HEK293 (cell line): ENCODE measurements at regions not wholly inside any gene's neighbourhood (a gene's known extent, or its start where the extent isn't known, plus 50 kb on each side); places are given as distances from the start of the nearest gene placed in this dataset.

Experiments used
- CTCF ChIA-PET: fragments of 350-600 bp; formaldehyde crosslinking; extraction: SDS; loops from one replicate; lab custom pipeline; 2021; ENCODE audit warnings: antibody characterized with exemption; lab: Yijun Ruan, JAX
- POLR2A ChIA-PET: fragments of 300-600 bp; formaldehyde crosslinking; extraction: SDS; loops from one replicate; lab custom pipeline; 2020; ENCODE audit warnings: antibody characterized with exemption, inconsistent platforms; lab: Yijun Ruan, JAX
- H3K27ac ChIP-seq: fragments of 200-500 bp; sonication (Bioruptor generic); 2 replicates; pipeline ENCODE4 v1.5.1; 2014; ENCODE audit warnings: low read depth, low read length, control low read depth, inconsistent platforms; ENCODE audit errors: extremely low read depth
- H3K36me3 ChIP-seq, 2 experiments: fragments of 200-500 bp in 1 of 2; sonication (Bioruptor generic) in 1 of 2; 1 replicate in 1 of 2; 2 replicates in 1 of 2; pipeline ENCODE4 v1.5.1; 2014 to 2017; ENCODE audit warnings: inconsistent platforms in 2 of 2, low read length in 2 of 2; ENCODE audit not compliant: control insufficient read depth in 2 of 2, insufficient read depth in 1 of 2
- H3K4me1 ChIP-seq: fragments of 200-500 bp; sonication (Bioruptor generic); 2 replicates; pipeline ENCODE4 v1.5.1; 2014; ENCODE audit warnings: mild to moderate bottlenecking, low read length, inconsistent platforms; ENCODE audit not compliant: control insufficient read depth, insufficient read depth
- H3K4me3 ChIP-seq: 2 replicates; pipeline ENCODE4 v1.5.1; 2011; ENCODE audit warnings: low read depth, mild to moderate bottlenecking, control low read depth, low read length, moderate library complexity
- H3K9me3 ChIP-seq: fragments of 200-500 bp; sonication (Bioruptor generic); 2 replicates; pipeline ENCODE4 v1.5.1; 2014; ENCODE audit warnings: low read depth, low read length, inconsistent platforms; ENCODE audit not compliant: control insufficient read depth, insufficient read depth
- KLF1 ChIP-seq: fragments of 450-650 bp; formaldehyde crosslinking; IDR thresholded peaks from 2 replicates; pipeline ENCODE4 v1.5.1; 2016; ENCODE audit warnings: missing biosample characterization, missing genetic modification characterization
- OSR2 ChIP-seq: fragments of 450-650 bp; formaldehyde crosslinking; IDR thresholded peaks from 2 replicates; pipeline ENCODE4 v1.5.1; 2016; ENCODE audit warnings: missing biosample characterization, missing genetic modification characterization
- SALL2 ChIP-seq: fragments of 450-650 bp; formaldehyde crosslinking; IDR thresholded peaks from 2 replicates; pipeline ENCODE4 v1.5.0; 2017; ENCODE audit warnings: missing biosample characterization, mild to moderate bottlenecking, missing genetic modification characterization, borderline replicate concordance
- SETDB1 ChIP-seq: IDR thresholded peaks from one replicate; pipeline ENCODE4 v1.6.1; 2017; ENCODE audit warnings: mild to moderate bottlenecking, low read length, moderate library complexity, mixed read lengths; ENCODE audit not compliant: insufficient read length
- ZBTB1 ChIP-seq: fragments of 450-650 bp; formaldehyde crosslinking; IDR thresholded peaks from 2 replicates; pipeline ENCODE4 v1.5.1; 2016; ENCODE audit warnings: missing biosample characterization, missing genetic modification characterization
- ZBTB20 ChIP-seq: fragments of 450-650 bp; formaldehyde crosslinking; IDR thresholded peaks from 2 replicates; pipeline ENCODE4 v1.5.1; 2016; ENCODE audit warnings: missing biosample characterization, missing genetic modification characterization
- ZNF133 ChIP-seq: fragments of 450-650 bp; formaldehyde crosslinking; IDR thresholded peaks from 2 replicates; pipeline ENCODE4 v1.5.1; 2016; ENCODE audit warnings: missing biosample characterization, missing genetic modification characterization
- ZNF184 ChIP-seq: fragments of 450-650 bp; IDR thresholded peaks from 2 replicates; pipeline ENCODE4 v1.5.1; 2018; ENCODE audit warnings: missing biosample characterization, mild to moderate bottlenecking, missing genetic modification characterization
- ZNF221 ChIP-seq: fragments of 450-650 bp; formaldehyde crosslinking; IDR thresholded peaks from 2 replicates; pipeline ENCODE4 v1.5.1; 2017; ENCODE audit warnings: missing biosample characterization, missing genetic modification characterization, borderline replicate concordance
- ZNF544 ChIP-seq: fragments of 450-650 bp; formaldehyde crosslinking; IDR thresholded peaks from 2 replicates; pipeline ENCODE4 v1.5.0; 2017; ENCODE audit warnings: missing biosample characterization, missing genetic modification characterization
- ZNF558 ChIP-seq: fragments of 450-650 bp; formaldehyde crosslinking; IDR thresholded peaks from 2 replicates; pipeline ENCODE4 v1.5.1; 2016; ENCODE audit warnings: missing biosample characterization, missing genetic modification characterization
- ZNF837 ChIP-seq: fragments of 450-650 bp; formaldehyde crosslinking; IDR thresholded peaks from 2 replicates; pipeline ENCODE4 v1.5.1; 2016; ENCODE audit warnings: missing biosample characterization, missing genetic modification characterization
- TF ChIP-seq, protein P1 (sequence below): fragments of 450-650 bp; formaldehyde crosslinking; conservative IDR thresholded peaks from 2 replicates; pipeline ENCODE4 v1.5.1; 2016; ENCODE audit warnings: low read depth, missing biosample characterization, missing genetic modification characterization
- TF ChIP-seq, protein P2 (sequence below): fragments of 450-650 bp; IDR thresholded peaks from 2 replicates; pipeline ENCODE4 v1.5.1; 2018; ENCODE audit warnings: missing biosample characterization, mild to moderate bottlenecking, missing genetic modification characterization
- TF ChIP-seq, protein P3 (sequence below): fragments of 450-650 bp; IDR thresholded peaks from 2 replicates; pipeline ENCODE4 v1.5.1; 2018; ENCODE audit warnings: missing biosample characterization, missing genetic modification characterization

DNA sequence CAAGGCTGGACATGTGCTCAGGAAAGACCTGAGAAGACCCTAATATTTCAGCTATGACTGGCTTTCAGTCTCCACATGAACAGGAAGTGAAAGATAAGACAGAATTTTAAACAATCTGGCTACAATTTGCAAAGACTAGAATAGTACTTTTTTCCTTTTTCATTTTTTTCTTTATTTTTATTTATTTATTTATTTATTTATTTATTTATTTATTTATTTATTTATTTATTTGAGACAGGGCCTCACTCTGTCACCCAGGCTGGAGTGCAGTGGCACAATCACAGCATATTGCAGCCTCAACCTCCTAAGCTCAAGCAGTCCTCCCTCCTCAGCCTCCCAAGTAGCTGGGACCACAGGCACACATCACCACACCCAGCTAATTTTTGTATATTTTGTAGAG, 61.1 kb upstream of the PHF6 start (continued):
- TF ChIP-seq, protein P1, sequence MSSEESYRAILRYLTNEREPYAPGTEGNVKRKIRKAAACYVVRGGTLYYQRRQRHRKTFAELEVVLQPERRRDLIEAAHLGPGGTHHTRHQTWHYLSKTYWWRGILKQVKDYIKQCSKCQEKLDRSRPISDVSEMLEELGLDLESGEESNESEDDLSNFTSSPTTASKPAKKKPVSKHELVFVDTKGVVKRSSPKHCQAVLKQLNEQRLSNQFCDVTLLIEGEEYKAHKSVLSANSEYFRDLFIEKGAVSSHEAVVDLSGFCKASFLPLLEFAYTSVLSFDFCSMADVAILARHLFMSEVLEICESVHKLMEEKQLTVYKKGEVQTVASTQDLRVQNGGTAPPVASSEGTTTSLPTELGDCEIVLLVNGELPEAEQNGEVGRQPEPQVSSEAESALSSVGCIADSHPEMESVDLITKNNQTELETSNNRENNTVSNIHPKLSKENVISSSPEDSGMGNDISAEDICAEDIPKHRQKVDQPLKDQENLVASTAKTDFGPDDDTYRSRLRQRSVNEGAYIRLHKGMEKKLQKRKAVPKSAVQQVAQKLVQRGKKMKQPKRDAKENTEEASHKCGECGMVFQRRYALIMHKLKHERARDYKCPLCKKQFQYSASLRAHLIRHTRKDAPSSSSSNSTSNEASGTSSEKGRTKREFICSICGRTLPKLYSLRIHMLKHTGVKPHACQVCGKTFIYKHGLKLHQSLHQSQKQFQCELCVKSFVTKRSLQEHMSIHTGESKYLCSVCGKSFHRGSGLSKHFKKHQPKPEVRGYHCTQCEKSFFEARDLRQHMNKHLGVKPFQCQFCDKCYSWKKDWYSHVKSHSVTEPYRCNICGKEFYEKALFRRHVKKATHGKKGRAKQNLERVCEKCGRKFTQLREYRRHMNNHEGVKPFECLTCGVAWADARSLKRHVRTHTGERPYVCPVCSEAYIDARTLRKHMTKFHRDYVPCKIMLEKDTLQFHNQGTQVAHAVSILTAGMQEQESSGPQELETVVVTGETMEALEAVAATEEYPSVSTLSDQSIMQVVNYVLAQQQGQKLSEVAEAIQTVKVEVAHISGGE = peak; percentile 77

DNA sequence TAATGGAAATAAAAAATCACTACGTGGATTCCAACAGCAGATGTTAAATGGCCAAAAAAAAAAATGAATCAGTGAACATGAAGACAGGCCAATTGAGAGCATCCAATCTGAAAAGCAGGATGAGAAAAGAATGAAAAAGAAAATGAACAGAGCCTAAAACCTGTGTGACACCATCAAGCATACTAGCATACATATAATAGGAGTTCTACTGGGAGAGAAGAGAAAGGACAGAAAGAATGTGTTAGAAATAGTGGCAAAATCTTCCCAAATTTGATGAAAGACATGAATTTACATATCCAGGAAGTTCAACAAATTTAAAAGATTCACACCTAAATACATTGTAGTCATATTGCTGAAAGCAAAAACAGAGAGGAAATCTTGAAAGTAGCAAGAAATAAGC, 59.7 kb upstream of the PHF6 start:
- ChIA-PET POLR2A (no interaction called here), CTCF (interaction anchor here (0.6 to 0.7 kb wide), 2 partner anchors 539 to 727 kb away, joined by 3 to 4 read pairs; no protein-coding TSS in a partner anchor)
- no peaks in the 10 kb centered on the region for H3K4me1 ChIP-seq
- TF ChIP-seq ZNF133 (tag by site-specific recombination) (peak; percentile 68), ZNF544 (tag by site-specific recombination) (no peak), SETDB1 (peak; percentile 55), ZBTB1 (tag by site-specific recombination) (no peak), ZNF221 (tag by site-specific recombination) (no peak), SALL2 (no peak), ZNF558 (peak; percentile 100)
- TF ChIP-seq, protein P2, sequence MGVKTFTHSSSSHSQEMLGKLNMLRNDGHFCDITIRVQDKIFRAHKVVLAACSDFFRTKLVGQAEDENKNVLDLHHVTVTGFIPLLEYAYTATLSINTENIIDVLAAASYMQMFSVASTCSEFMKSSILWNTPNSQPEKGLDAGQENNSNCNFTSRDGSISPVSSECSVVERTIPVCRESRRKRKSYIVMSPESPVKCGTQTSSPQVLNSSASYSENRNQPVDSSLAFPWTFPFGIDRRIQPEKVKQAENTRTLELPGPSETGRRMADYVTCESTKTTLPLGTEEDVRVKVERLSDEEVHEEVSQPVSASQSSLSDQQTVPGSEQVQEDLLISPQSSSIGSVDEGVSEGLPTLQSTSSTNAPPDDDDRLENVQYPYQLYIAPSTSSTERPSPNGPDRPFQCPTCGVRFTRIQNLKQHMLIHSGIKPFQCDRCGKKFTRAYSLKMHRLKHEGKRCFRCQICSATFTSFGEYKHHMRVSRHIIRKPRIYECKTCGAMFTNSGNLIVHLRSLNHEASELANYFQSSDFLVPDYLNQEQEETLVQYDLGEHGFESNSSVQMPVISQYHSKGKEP (tag by site-specific recombination) = no peak
- no peak overlapping the region for H3K27ac ChIP-seq
- H3K9me3 ChIP-seq = no peaks in the 10 kb centered on the region
- no peaks in the 10 kb centered on the region for H3K36me3 ChIP-seq
- H3K4me3 ChIP-seq = no peak overlapping the region

DNA sequence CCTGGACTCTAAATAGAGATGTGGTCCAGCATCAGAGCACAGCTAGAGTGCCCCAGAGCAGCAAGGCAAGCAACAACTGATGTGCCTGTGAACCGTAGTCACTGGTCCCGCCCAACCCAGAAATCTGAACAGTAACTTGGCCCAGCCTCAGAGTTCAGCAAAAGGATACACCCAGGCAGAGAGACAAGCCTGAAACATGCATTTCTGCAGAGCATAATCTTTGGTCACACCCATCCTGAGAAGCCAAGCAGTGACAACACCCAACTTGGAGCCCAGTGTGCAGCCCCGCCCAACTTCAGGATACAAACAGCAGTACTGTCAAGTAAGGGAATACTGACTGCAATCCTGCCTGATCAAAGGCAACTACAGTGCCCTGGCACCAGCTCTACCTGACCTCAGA, 57.2 kb upstream of the PHF6 start:
- H3K27ac ChIP-seq = no peak overlapping the region
- no peak overlapping the region for H3K4me3 ChIP-seq
- TF ChIP-seq KLF1 (tag by site-specific recombination) (peak; percentile 88), OSR2 (tag by site-specific recombination) (no peak), ZBTB20 (tag by site-specific recombination) (no peak), ZNF837 (tag by site-specific recombination) (no peak), ZNF184 (tag by site-specific recombination) (no peak)
- TF ChIP-seq, protein P3, sequence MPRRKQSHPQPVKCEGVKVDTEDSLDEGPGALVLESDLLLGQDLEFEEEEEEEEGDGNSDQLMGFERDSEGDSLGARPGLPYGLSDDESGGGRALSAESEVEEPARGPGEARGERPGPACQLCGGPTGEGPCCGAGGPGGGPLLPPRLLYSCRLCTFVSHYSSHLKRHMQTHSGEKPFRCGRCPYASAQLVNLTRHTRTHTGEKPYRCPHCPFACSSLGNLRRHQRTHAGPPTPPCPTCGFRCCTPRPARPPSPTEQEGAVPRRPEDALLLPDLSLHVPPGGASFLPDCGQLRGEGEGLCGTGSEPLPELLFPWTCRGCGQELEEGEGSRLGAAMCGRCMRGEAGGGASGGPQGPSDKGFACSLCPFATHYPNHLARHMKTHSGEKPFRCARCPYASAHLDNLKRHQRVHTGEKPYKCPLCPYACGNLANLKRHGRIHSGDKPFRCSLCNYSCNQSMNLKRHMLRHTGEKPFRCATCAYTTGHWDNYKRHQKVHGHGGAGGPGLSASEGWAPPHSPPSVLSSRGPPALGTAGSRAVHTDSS = no peak
- H3K36me3 ChIP-seq = no peaks in the 10 kb centered on the region
- CTCF ChIA-PET = no interaction called here
- POLR2A ChIA-PET = no interaction called here
- no peaks in the 10 kb centered on the region for H3K4me1 ChIP-seq
- H3K9me3 ChIP-seq = no peaks in the 10 kb centered on the region
